ENCODE measurements at regions not wholly inside any gene's neighbourhood (a gene's known extent, or its start where the extent isn't known, plus 50 kb on each side); places are given as distances from the start of the nearest gene placed in this dataset.
"Not testable (repeated sequence)": the region's sequence is repeated elsewhere in the genome, so short reads cannot be mapped to it uniquely, and the experiment has no call there.

- H2AFZ ChIP-seq (ENCODE audit: low read depth, low read length); in situ Hi-C loops (cut with MboI); FAIRE-seq; H3K36me3 ChIP-seq (ENCODE audit: control insufficient read depth, insufficient read depth, low read length); H3K4me1 ChIP-seq (replicated peaks in 1 of 2; ENCODE audit: control insufficient read depth in 2 of 2, insufficient read depth in 2 of 2, low read length in 2 of 2); intact Hi-C loops (cut with micrococcal nuclease); BruUV-seq (replicated peaks); POLR2A ChIA-PET; DNase-seq (ENCODE audit: extremely low read depth in 1 of 4, low spot score in 3 of 4); H3K9me1 ChIP-seq (ENCODE audit: control insufficient read depth, insufficient read depth, low read length); CTCF ChIA-PET (ENCODE audit: low intra/inter-chr PET ratio); H3K27ac ChIP-seq (ENCODE audit: extremely low read depth, low read depth, low read length); H3K9ac ChIP-seq (ENCODE audit: insufficient read depth in 1 of 2, low read depth in 2 of 2, low read length in 2 of 2); H3K4me3 ChIP-seq; H4K20me1 ChIP-seq (replicated peaks; ENCODE audit: control insufficient read depth, insufficient read depth, low read length); ATAC-seq; H3K79me2 ChIP-seq (ENCODE audit: control insufficient read depth, insufficient read depth, low read length); H3K27me3 ChIP-seq (ENCODE audit: control insufficient read depth in 2 of 2, insufficient read depth in 2 of 2, low read length in 2 of 2); H3K4me2 ChIP-seq (ENCODE audit: insufficient read depth, low read length); H3K9me3 ChIP-seq (replicated peaks; ENCODE audit: control insufficient read depth, insufficient read depth, low read depth, low read length): not testable (repeated sequence)
- WGBS (ENCODE audit: insufficient coverage, low coverage, missing lambda C conversion rate), result 13% methylated on average over 2 of the region's 7 CpGs
Measured at GRCh38 chr1:234814235-234814634, 204.3 kb upstream of the IRF2BP2 start.

- in situ Hi-C loops (cut with MboI); H3K9me1 ChIP-seq (ENCODE audit: control insufficient read depth, insufficient read depth, low read length); FAIRE-seq; H3K36me3 ChIP-seq (ENCODE audit: control insufficient read depth, insufficient read depth, low read length); H4K20me1 ChIP-seq (replicated peaks; ENCODE audit: control insufficient read depth, insufficient read depth, low read length); BruUV-seq (replicated peaks); ATAC-seq; H3K4me1 ChIP-seq (replicated peaks in 1 of 2; ENCODE audit: control insufficient read depth in 2 of 2, insufficient read depth in 2 of 2, low read length in 2 of 2); H3K9ac ChIP-seq (ENCODE audit: insufficient read depth in 1 of 2, low read depth in 2 of 2, low read length in 2 of 2); H3K4me3 ChIP-seq; H3K4me2 ChIP-seq (ENCODE audit: insufficient read depth, low read length); H2AFZ ChIP-seq (ENCODE audit: low read depth, low read length); CTCF ChIA-PET (ENCODE audit: low intra/inter-chr PET ratio); DNase-seq (ENCODE audit: extremely low read depth in 1 of 4, low spot score in 3 of 4); POLR2A ChIA-PET; H3K79me2 ChIP-seq (ENCODE audit: control insufficient read depth, insufficient read depth, low read length); H3K9me3 ChIP-seq (replicated peaks; ENCODE audit: control insufficient read depth, insufficient read depth, low read depth, low read length); intact Hi-C loops (cut with micrococcal nuclease); H3K27ac ChIP-seq (ENCODE audit: extremely low read depth, low read depth, low read length); H3K27me3 ChIP-seq (ENCODE audit: control insufficient read depth in 2 of 2, insufficient read depth in 2 of 2, low read length in 2 of 2): not testable (repeated sequence)
- WGBS (ENCODE audit: insufficient coverage, low coverage, missing lambda C conversion rate), result 27% methylated on average over 4 of the region's 6 CpGs
Measured at GRCh38 chr1:234811824-234812223, 201.8 kb upstream of the IRF2BP2 start.

- H3K9ac ChIP-seq (ENCODE audit: insufficient read depth in 1 of 2, low read depth in 2 of 2, low read length in 2 of 2); intact Hi-C loops (cut with micrococcal nuclease); H3K27ac ChIP-seq (ENCODE audit: extremely low read depth, low read depth, low read length); H3K9me3 ChIP-seq (replicated peaks; ENCODE audit: control insufficient read depth, insufficient read depth, low read depth, low read length); CTCF ChIA-PET (ENCODE audit: low intra/inter-chr PET ratio); H3K9me1 ChIP-seq (ENCODE audit: control insufficient read depth, insufficient read depth, low read length); H3K27me3 ChIP-seq (ENCODE audit: control insufficient read depth in 2 of 2, insufficient read depth in 2 of 2, low read length in 2 of 2); H3K4me2 ChIP-seq (ENCODE audit: insufficient read depth, low read length); H3K4me3 ChIP-seq; POLR2A ChIA-PET; H3K4me1 ChIP-seq (replicated peaks in 1 of 2; ENCODE audit: control insufficient read depth in 2 of 2, insufficient read depth in 2 of 2, low read length in 2 of 2); ATAC-seq; in situ Hi-C loops (cut with MboI); FAIRE-seq; H4K20me1 ChIP-seq (replicated peaks; ENCODE audit: control insufficient read depth, insufficient read depth, low read length); H2AFZ ChIP-seq (ENCODE audit: low read depth, low read length); DNase-seq (ENCODE audit: extremely low read depth in 1 of 4, low spot score in 3 of 4); H3K79me2 ChIP-seq (ENCODE audit: control insufficient read depth, insufficient read depth, low read length); BruUV-seq (replicated peaks); H3K36me3 ChIP-seq (ENCODE audit: control insufficient read depth, insufficient read depth, low read length): not testable (repeated sequence)
- 0% methylated on average over 2 of the region's 4 CpGs for WGBS (ENCODE audit: insufficient coverage, low coverage, missing lambda C conversion rate)
Measured at GRCh38 chr1:234810726-234811125, 200.7 kb upstream of the IRF2BP2 start.

GRCh38 chr1:234809854-234810245 lies 199.9 kb upstream of the IRF2BP2 start:
- WGBS (ENCODE audit: insufficient coverage, low coverage, missing lambda C conversion rate), result 53% methylated on average over 1 of the region's 5 CpGs
- H3K27me3 ChIP-seq (ENCODE audit: control insufficient read depth in 2 of 2, insufficient read depth in 2 of 2, low read length in 2 of 2); DNase-seq (ENCODE audit: extremely low read depth in 1 of 4, low spot score in 3 of 4); intact Hi-C loops (cut with micrococcal nuclease); H3K27ac ChIP-seq (ENCODE audit: extremely low read depth, low read depth, low read length); H3K36me3 ChIP-seq (ENCODE audit: control insufficient read depth, insufficient read depth, low read length); H3K4me2 ChIP-seq (ENCODE audit: insufficient read depth, low read length); H3K9me1 ChIP-seq (ENCODE audit: control insufficient read depth, insufficient read depth, low read length); CTCF ChIA-PET (ENCODE audit: low intra/inter-chr PET ratio); H2AFZ ChIP-seq (ENCODE audit: low read depth, low read length); POLR2A ChIA-PET; BruUV-seq (replicated peaks); ATAC-seq; H3K9me3 ChIP-seq (replicated peaks; ENCODE audit: control insufficient read depth, insufficient read depth, low read depth, low read length); FAIRE-seq; H4K20me1 ChIP-seq (replicated peaks; ENCODE audit: control insufficient read depth, insufficient read depth, low read length); H3K4me3 ChIP-seq; H3K79me2 ChIP-seq (ENCODE audit: control insufficient read depth, insufficient read depth, low read length); in situ Hi-C loops (cut with MboI); H3K9ac ChIP-seq (ENCODE audit: insufficient read depth in 1 of 2, low read depth in 2 of 2, low read length in 2 of 2); H3K4me1 ChIP-seq (replicated peaks in 1 of 2; ENCODE audit: control insufficient read depth in 2 of 2, insufficient read depth in 2 of 2, low read length in 2 of 2): not testable (repeated sequence)

Measured in K562 (cell line).